ENCODE measurements at regions not wholly inside any gene's neighbourhood (a gene's known extent, or its start where the extent isn't known, plus 50 kb on each side); places are given as distances from the start of the nearest gene placed in this dataset.

GRCh38 chr1:234727018-234727940 is 117.3 kb upstream of the IRF2BP2 start:
- Mint-ChIP-seq H3K4me3 (peak overlapping the region in 1 of 2 donors; percentile 7), H3K9me3 (peaks cover 0 to 4% (median 0%) of the 10 kb centered on the region in 7 donors), H3K4me1 (peaks cover 99% of the 10 kb centered on the region), H3K36me3 (peaks cover 4 to 8% of the 10 kb centered on the region in 2 donors), H3K27me3 (ENCODE audit: low read depth in 3 of 3) (peaks cover 0 to 2% (median 0%) of the 10 kb centered on the region in 3 donors), H3K27ac (peak overlapping the region; percentile 81 to 93 (median 88))
- H3K9ac ChIP-seq (ENCODE audit: insufficient read depth, low read length, poor library complexity, severe bottlenecking): no peak overlapping the region
- H3K27ac ChIP-seq (ENCODE audit: low read depth in 1 of 2, low read length in 2 of 2): peak overlapping the region; percentile 63 to 89
- WGBS (ENCODE audit: insufficient coverage): 52% methylated on average over 4 of the region's 8 CpGs
- H3K27me3 ChIP-seq (ENCODE audit: control insufficient read depth in 2 of 2, insufficient read depth in 2 of 2, low read length in 2 of 2): no peaks in the 10 kb centered on the region
- H3K4me1 ChIP-seq (ENCODE audit: control insufficient read depth in 1 of 2, insufficient read depth in 2 of 2, low read length in 2 of 2): peaks cover 95 to 100% of the 10 kb centered on the region in 2 donors
- intact Hi-C loops (cut with micrococcal nuclease): loop anchor here (5.0 to 10.0 kb wide), 4 partner anchors 45 to 348 kb away; no protein-coding TSS in a partner anchor
- H4K20me1 ChIP-seq (ENCODE audit: insufficient read depth, low read length): no peaks in the 10 kb centered on the region
- H3K4me3 ChIP-seq (replicated peaks in 1 of 3; ENCODE audit: low read depth in 2 of 3, low read length in 3 of 3): no peak overlapping the region
- H3K4me2 ChIP-seq (replicated peaks; ENCODE audit: extremely low read depth, low read length, poor library complexity, severe bottlenecking): peak overlapping the region; percentile 14
- DNase-seq: peak in 2 of 3 donors; percentile 55 to 56
- H3K9me3 ChIP-seq (replicated peaks in 1 of 2; ENCODE audit: control insufficient read depth in 1 of 2, insufficient read depth in 1 of 2, low read length in 2 of 2): no peaks in the 10 kb centered on the region
- TF ChIP-seq CTCF (IDR thresholded peaks at IDR 0.05): no peak
- no peaks in the 10 kb centered on the region for H3K36me3 ChIP-seq (replicated peaks in 1 of 2; ENCODE audit: control insufficient read depth in 1 of 2, insufficient read depth in 2 of 2, low read length in 2 of 2)
- H2AFZ ChIP-seq (ENCODE audit: insufficient read depth, low read depth, low read length, poor library complexity, severe bottlenecking): no peak overlapping the region
- H3K79me2 ChIP-seq (ENCODE audit: insufficient read depth, low read length): peaks cover 9% of the 10 kb centered on the region

GRCh38 chr1:234726359-234726943 is 116.5 kb upstream of the IRF2BP2 start:
- Mint-ChIP-seq H3K4me1 (peaks cover 99% of the 10 kb centered on the region), H3K9me3 (peaks cover 0 to 4% (median 0%) of the 10 kb centered on the region in 7 donors), H3K27ac (peak overlapping the region; percentile 81 to 97 (median 93)), H3K4me3 (no peak overlapping the region), H3K27me3 (ENCODE audit: low read depth in 3 of 3) (peaks cover 0 to 2% (median 0%) of the 10 kb centered on the region in 3 donors), H3K36me3 (peaks cover 4 to 8% of the 10 kb centered on the region in 2 donors)
- Histone ChIP-seq H3K4me2 (replicated peaks; ENCODE audit: extremely low read depth, low read length, poor library complexity, severe bottlenecking) (peak overlapping the region; percentile 14), H3K79me2 (ENCODE audit: insufficient read depth, low read length) (peaks cover 9% of the 10 kb centered on the region), H4K20me1 (ENCODE audit: insufficient read depth, low read length) (no peaks in the 10 kb centered on the region), H3K9me3 (replicated peaks in 1 of 2; ENCODE audit: control insufficient read depth in 1 of 2, insufficient read depth in 1 of 2, low read length in 2 of 2) (no peaks in the 10 kb centered on the region), H3K9ac (ENCODE audit: insufficient read depth, low read length, poor library complexity, severe bottlenecking) (no peak overlapping the region), H3K27ac (ENCODE audit: low read depth in 1 of 2, low read length in 2 of 2) (peak overlapping the region; percentile 89 to 95), H3K4me1 (ENCODE audit: control insufficient read depth in 1 of 2, insufficient read depth in 2 of 2, low read length in 2 of 2) (peaks cover 95 to 100% of the 10 kb centered on the region in 2 donors), H3K27me3 (ENCODE audit: control insufficient read depth in 2 of 2, insufficient read depth in 2 of 2, low read length in 2 of 2) (no peaks in the 10 kb centered on the region), H2AFZ (ENCODE audit: insufficient read depth, low read depth, low read length, poor library complexity, severe bottlenecking) (peak overlapping the region; percentile 32), H3K36me3 (replicated peaks in 1 of 2; ENCODE audit: control insufficient read depth in 1 of 2, insufficient read depth in 2 of 2, low read length in 2 of 2) (no peaks in the 10 kb centered on the region), H3K4me3 (replicated peaks in 1 of 3; ENCODE audit: low read depth in 2 of 3, low read length in 3 of 3) (peak overlapping the region in 1 of 3 experiments; percentile 20)
- intact Hi-C loops (cut with micrococcal nuclease): loop anchor here (5.0 to 10.0 kb wide), 4 partner anchors 46 to 348 kb away; no protein-coding TSS in a partner anchor
- TF ChIP-seq CTCF (IDR thresholded peaks at IDR 0.05): no peak
- WGBS (ENCODE audit: insufficient coverage): 55% methylated on average over 4 of the region's 12 CpGs
- DNase-seq: no peak

Measured in CD14-positive monocyte (primary cell).